HG03571 (cell line): ENCODE measurements at regions not wholly inside any gene's neighbourhood (a gene's known extent, or its start where the extent isn't known, plus 50 kb on each side); places are given as distances from the start of the nearest gene placed in this dataset.

ENCODE experiments used
- ATAC-seq: cut with Tn5 transposase; IDR thresholded peaks from one replicate; pipeline ENCODE4 v1.9.1; 2021; ENCODE audit not compliant: unreplicated experiment

DNA sequence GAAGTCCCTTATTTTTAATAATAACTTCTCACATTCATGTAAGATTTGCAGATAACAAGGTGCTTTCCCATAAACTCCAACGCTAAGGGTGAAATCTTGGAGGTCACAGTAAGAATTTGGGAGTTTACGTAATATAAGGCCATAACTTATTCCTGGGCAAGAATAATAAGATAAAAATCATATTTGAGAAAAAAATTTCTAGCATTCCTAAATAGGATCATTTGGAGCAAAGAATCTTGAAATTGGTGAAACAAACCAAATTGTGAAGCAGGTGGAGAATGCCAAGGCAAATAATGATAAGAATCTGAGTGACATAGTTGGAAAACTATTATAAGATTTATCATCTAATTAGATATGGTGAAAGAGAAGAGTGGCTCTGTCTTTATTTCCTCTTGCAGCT, 50.4 kb upstream of the FGF16 start:
- no peak for ATAC-seq
